GM23338 (cell line): ENCODE measurements at regions not wholly inside any gene's neighbourhood (a gene's known extent, or its start where the extent isn't known, plus 50 kb on each side); places are given as distances from the start of the nearest gene placed in this dataset.

Experiments
- ATAC-seq: fragments of 200-7000 bp; cut with Tn5 transposase; 3 replicates; pipeline ENCODE4 v1.9.1; 2020
- DNase-seq: peaks from one replicate; pipeline ENCODE4 v3.0.0-alpha.2; 2015; ENCODE audit warnings: low spot score
- H2AFZ ChIP-seq: fragments of 200-600 bp; sonication (generic); 2 replicates; pipeline ENCODE4 v1.8.0; 2016; ENCODE audit warnings: antibody characterized with exemption, mild to moderate bottlenecking, moderate library complexity
- H3F3A ChIP-seq: fragments of 200-600 bp; sonication (generic); replicated peaks from 2 replicates; pipeline ENCODE4 v1.8.0; 2017; ENCODE audit warnings: antibody characterized with exemption, mixed run types, low read depth
- H3K27ac ChIP-seq: fragments of 200-600 bp; sonication (generic); 2 replicates; pipeline ENCODE4 v1.6.1; 2016; ENCODE audit warnings: low read depth
- H3K27me3 ChIP-seq: fragments of 200-600 bp; sonication (generic); 2 replicates; pipeline ENCODE4 v1.8.0; 2016; ENCODE audit warnings: mild to moderate bottlenecking, mixed run types, moderate library complexity; ENCODE audit not compliant: insufficient read depth
- H3K36me3 ChIP-seq: fragments of 200-600 bp; sonication (generic); 2 replicates; pipeline ENCODE4 v1.8.0; 2016; ENCODE audit warnings: mild to moderate bottlenecking; ENCODE audit not compliant: insufficient read depth
- H3K4me1 ChIP-seq: fragments of 200-600 bp; sonication (generic); 2 replicates; pipeline ENCODE4 v1.8.0; 2016; ENCODE audit warnings: mild to moderate bottlenecking, moderate library complexity; ENCODE audit not compliant: insufficient read depth
- H3K4me2 ChIP-seq: fragments of 200-600 bp; sonication (generic); 2 replicates; pipeline ENCODE4 v1.7.1; 2017; ENCODE audit warnings: mixed run types
- H3K4me3 ChIP-seq: fragments of 200-600 bp; sonication (generic); 2 replicates; pipeline ENCODE4 v1.6.1; 2016; ENCODE audit warnings: mixed run types
- H3K79me2 ChIP-seq: fragments of 200-600 bp; sonication (generic); replicated peaks from 2 replicates; pipeline ENCODE4 v1.8.0; 2017; ENCODE audit warnings: mild to moderate bottlenecking; ENCODE audit not compliant: insufficient read depth
- H3K9me2 ChIP-seq: fragments of 200-600 bp; sonication (generic); 2 replicates; pipeline ENCODE4 v1.8.0; 2017; ENCODE audit not compliant: insufficient read depth
- H4K20me1 ChIP-seq: fragments of 200-600 bp; sonication (generic); replicated peaks from 2 replicates; pipeline ENCODE4 v1.8.0; 2017; ENCODE audit warnings: mild to moderate bottlenecking; ENCODE audit not compliant: insufficient read depth
- H3K27ac Mint-ChIP-seq: 2 replicates; pipeline ENCODE4 v1.8.0; 2020; ENCODE audit warnings: inconsistent platforms, mild to moderate bottlenecking, moderate library complexity, mixed read lengths
- H3K27me3 Mint-ChIP-seq: 3 replicates; pipeline ENCODE4 v1.8.0; 2022; ENCODE audit warnings: low read depth, mild to moderate bottlenecking, moderate library complexity, mixed read lengths, inconsistent platforms; ENCODE audit not compliant: insufficient read depth, poor library complexity
- H3K36me3 Mint-ChIP-seq: 3 replicates; pipeline ENCODE4 v1.8.0; 2021; ENCODE audit warnings: low read depth, mild to moderate bottlenecking, inconsistent platforms, moderate library complexity, mixed read lengths
- H3K4me1 Mint-ChIP-seq: 3 replicates; pipeline ENCODE4 v1.8.0; 2020; ENCODE audit warnings: mild to moderate bottlenecking, inconsistent platforms, mixed read lengths
- H3K4me3 Mint-ChIP-seq: 3 replicates; pipeline ENCODE4 v1.8.0; 2021; ENCODE audit warnings: moderate library complexity, mild to moderate bottlenecking, inconsistent platforms, mixed read lengths
- H3K9me3 Mint-ChIP-seq: 3 replicates; pipeline ENCODE4 v1.8.0; 2020; ENCODE audit warnings: moderate library complexity, mild to moderate bottlenecking, inconsistent platforms, mixed read lengths
- CTCF ChIP-seq, 2 experiments: fragments of 200-600 bp in 1 of 2; sonication (generic) in 1 of 2; conservative IDR thresholded peaks; 2 replicates each; pipeline versions ENCODE4 v1.5.1 to v1.6.1; 2016 to 2017; ENCODE audit warnings: antibody characterized with exemption in 2 of 2, low read depth in 2 of 2, mild to moderate bottlenecking in 2 of 2, moderate library complexity in 1 of 2
- EZH2phosphoT487 ChIP-seq: fragments of 200-600 bp; sonication (generic); IDR thresholded peaks from one replicate; pipeline ENCODE4 v1.8.1; 2018; ENCODE audit warnings: antibody characterized with exemption; ENCODE audit not compliant: unreplicated experiment
- JUNB ChIP-seq: IDR thresholded peaks from one replicate; pipeline ENCODE4 v1.6.1; 2016; ENCODE audit warnings: antibody characterized with exemption; ENCODE audit not compliant: unreplicated experiment
- POLR2AphosphoS5 ChIP-seq: IDR thresholded peaks from 2 replicates; pipeline ENCODE4 v1.6.1; 2016; ENCODE audit warnings: antibody characterized with exemption, low read depth
- REST ChIP-seq: IDR thresholded peaks from one replicate; pipeline ENCODE4 v1.6.1; 2018; ENCODE audit warnings: antibody characterized with exemption; ENCODE audit not compliant: unreplicated experiment
- STAT1 ChIP-seq: IDR thresholded peaks from one replicate; pipeline ENCODE4 v1.6.1; 2016; ENCODE audit warnings: antibody characterized with exemption; ENCODE audit not compliant: unreplicated experiment
- ZNF114 ChIP-seq: fragments of 250-450 bp; sonication (Bioruptor Pico); IDR thresholded peaks from 2 replicates; pipeline ENCODE4 v1.5.0; 2020; ENCODE audit warnings: mild to moderate bottlenecking, moderate library complexity
- ZNF331 ChIP-seq: fragments of 250-450 bp; sonication (Bioruptor Pico); IDR thresholded peaks from 2 replicates; pipeline ENCODE4 v1.5.0; 2020; ENCODE audit warnings: low read depth, mild to moderate bottlenecking, moderate library complexity

DNA sequence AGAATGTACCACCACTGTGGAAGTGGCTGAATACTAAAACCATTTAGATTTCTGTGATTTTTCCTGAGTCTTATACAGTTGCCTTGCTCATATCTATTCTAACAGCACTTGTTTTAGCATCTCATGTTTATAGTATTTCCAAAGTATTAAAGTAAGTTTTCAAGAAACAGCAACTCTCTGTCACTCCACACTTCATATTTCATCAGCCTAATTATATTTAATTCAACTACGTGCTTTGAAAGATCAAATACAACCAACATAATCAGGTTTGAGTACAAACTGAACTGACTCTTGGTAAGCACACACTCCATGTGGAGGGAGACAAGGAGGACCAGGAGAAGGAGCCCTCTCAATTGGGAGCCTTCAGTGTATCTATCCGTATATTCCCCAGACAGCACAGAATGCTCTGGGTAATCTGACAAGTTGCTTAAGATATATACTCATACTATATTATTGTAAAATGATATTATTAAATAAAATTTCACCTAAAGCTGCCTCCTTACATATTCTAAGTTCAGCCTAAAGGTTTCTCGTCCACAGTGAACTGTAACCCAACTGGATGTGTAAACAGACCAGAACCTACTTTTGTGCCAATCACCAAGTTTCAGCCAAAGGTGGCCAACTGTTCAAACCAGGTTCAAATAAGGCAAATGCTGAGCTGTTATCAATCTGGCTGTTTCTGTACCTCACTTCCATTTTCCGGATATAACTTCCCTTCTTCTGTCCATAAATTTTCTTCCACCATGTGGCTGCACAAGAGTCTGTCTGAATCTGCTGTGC lies 105.0 kb upstream of the RASSF8 start:
- no peak for ATAC-seq
- H2AFZ ChIP-seq = no peak overlapping the region

More for the DNA sequence above, 105.0 kb upstream of the RASSF8 start:
- Mint-ChIP-seq H3K4me1 (no peaks in the 10 kb centered on the region), H3K27me3 (no peaks in the 10 kb centered on the region), H3K36me3 (no peaks in the 10 kb centered on the region), H3K9me3 (no peaks in the 10 kb centered on the region; the same call in 2 of the 3 replicates), H3K4me3 (no peak overlapping the region), H3K27ac (no peak overlapping the region)
- H3K27me3 ChIP-seq = no peaks in the 10 kb centered on the region
- H4K20me1 ChIP-seq = no peaks in the 10 kb centered on the region
- no peak overlapping the region for H3K4me3 ChIP-seq
- no peak for DNase-seq
- H3K27ac ChIP-seq = no peak overlapping the region
- no peaks in the 10 kb centered on the region for H3K36me3 ChIP-seq
- TF ChIP-seq JUNB (no peak), EZH2phosphoT487 (no peak), ZNF114 (CRISPR knock-in tag) (no peak), ZNF331 (CRISPR knock-in tag) (no peak), REST (no peak), POLR2AphosphoS5 (no peak), STAT1 (no peak), CTCF (conservative IDR thresholded peaks at IDR 0.05; ENCODE audit: low read depth in 2 of 2) (no peak)
- no peak overlapping the region for H3K4me2 ChIP-seq
- no peaks in the 10 kb centered on the region for H3K79me2 ChIP-seq
- no peaks in the 10 kb centered on the region for H3K4me1 ChIP-seq
- H3F3A ChIP-seq = no peaks in the 10 kb centered on the region
- no peaks in the 10 kb centered on the region for H3K9me2 ChIP-seq
